HG03159 (cell line): ENCODE measurements at regions not wholly inside any gene's neighbourhood (a gene's known extent, or its start where the extent isn't known, plus 50 kb on each side); places are given as distances from the start of the nearest gene placed in this dataset.
A peak's percentile ranks its signal among the peaks of the same experiment; 100 is the strongest.

Experiments
- ATAC-seq: cut with Tn5 transposase; IDR thresholded peaks from one replicate; pipeline ENCODE4 v1.9.1; 2021; ENCODE audit warnings: mild to moderate bottlenecking, moderate library complexity; ENCODE audit not compliant: unreplicated experiment

- peak; percentile 65 for ATAC-seq
Observed at GRCh38 chr12:131607658-131608447, 103.0 kb upstream of the SFSWAP start.

DNA sequence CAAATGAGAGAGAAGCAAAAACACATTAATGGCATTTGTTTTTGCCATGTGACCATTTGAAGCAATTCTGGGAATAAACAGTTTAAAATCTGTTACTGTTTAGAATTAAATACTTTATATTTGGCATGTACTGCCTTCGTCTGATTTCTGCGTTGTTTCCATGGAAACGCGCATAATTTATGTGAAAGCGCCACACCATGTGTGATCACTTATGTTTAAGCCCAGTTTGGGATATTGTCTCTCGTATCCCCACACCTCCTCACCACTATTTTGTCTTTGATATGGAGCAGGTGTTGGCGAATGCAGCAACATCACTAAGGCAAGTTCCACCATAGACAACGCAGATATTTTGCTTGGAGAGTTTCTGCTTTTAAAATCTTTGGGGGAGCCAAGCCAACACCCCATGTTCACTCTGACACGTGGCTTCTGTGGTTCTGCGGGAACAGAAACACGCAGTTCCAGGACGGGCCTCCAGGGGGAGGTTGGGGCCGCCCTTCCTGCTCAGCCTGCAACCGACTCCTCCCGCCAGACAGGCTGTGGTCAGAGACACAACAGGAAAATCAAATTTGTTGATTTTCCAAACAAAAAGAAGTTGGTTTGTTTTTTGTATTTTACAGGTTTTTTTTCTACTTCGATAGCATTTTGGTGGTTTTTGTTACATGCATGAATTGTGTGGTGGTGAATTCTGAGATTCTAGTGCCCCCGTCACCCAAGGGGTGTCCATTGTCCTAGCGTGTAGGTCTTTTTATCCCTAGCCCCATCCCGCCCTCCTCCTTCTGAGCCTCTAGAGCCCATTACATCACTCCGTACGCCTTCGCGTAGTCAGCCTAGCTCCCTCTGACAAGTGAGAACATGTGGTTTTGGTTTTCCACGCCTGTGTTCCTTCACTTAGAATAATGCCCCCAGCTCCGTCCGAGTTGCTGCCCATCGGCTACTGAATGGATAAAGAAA is 101.9 kb upstream of the SFSWAP start:
- ATAC-seq: peak; percentile 43

DNA sequence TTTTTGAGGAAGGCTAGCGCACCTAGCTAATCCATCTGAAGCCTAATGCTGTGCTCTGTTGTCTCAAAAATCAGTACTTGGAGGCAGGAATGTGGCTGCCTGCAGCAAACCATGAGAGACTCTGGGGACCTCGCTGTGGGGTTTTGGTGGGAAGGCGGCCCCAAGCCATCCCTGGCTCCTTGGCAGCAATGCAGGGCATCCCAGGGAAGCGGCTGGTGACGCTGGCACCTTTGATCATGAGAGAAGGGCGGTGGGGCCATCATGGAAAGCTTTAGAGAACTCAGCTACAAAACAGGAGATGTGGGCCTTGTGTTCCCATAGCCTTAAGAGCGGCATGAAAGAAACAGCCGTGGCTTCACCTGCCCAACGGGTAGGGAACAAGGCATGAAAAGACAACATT is 101.1 kb upstream of the SFSWAP start:
- no peak for ATAC-seq

DNA sequence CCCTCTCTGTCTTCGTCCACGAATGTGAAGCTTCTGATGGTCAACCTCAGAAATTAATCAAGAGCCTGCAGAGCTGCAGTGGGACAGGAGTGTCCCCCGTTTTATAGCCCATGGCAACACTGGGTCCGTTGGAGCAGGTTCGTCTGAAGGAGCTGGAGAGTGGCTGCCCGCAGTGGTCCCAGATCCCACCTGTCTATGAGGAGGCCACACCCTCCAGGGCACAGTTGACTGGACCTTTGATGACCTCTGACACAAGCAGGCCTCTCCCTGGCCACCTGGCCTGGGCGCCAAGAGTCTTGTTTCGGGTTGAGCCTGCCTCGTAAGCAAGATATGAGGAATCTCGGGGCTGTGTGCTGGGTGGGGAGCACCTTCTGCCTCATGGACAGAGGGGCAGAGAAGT is 100.7 kb upstream of the SFSWAP start:
- no peak for ATAC-seq

DNA sequence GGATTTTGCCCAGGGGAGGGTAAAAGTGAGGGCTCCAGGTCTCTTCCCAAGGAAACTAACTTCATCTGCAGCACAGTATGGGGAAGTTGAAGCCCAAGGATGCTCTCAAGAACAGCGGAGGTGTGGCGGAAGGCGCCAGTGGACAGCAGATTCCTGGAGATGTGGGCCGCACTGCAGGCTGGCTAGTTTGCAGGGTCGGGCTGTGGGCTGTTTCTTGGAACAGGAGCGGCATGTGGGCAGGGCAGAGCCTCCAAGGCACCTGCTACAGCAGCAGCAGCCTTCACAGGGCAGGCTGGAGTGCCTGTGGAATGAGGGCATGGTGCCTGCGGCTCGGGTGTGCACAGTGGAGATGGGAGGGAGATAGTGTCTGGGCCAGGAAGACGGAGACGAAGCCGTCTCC is 100.0 kb upstream of the SFSWAP start:
- no peak for ATAC-seq

- no peak for ATAC-seq
Observed at GRCh38 chr12:131611416-131612091, 99.3 kb upstream of the SFSWAP start.

DNA sequence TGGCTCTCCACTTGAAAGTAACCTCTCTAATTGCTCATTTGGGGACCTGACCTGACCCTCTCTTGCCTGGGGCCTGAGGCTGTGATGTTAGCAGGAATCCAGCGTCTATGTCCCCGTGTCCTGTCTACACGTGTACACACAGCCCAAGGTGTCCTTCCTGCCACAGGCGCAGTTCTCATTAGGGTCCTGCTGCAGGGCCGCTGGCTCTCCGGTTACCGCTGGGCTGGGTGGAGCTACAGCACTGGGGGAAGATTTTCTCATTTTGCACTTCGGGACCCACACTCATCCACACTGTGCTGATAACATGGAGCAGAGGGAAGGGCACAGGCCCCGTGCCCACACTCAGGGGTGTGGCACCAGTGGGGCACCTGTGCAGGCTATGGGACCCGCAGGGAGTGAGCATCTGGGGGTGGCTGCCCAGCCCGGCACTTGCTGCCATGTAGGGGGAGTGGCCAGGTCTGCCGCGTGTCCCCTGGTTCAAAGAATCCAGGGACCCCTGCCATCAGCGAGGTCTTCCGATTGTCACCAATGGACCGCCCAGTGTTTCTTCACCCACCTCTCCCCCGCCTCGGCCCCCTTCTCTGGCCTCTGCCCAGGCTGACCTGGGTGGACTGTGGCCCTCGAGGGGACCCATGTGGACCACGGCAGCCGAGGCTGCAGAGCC is 98.7 kb upstream of the SFSWAP start:
- no peak for ATAC-seq

GRCh38 chr12:131613186-131613585 is 97.7 kb upstream of the SFSWAP start:
- no peak for ATAC-seq

DNA sequence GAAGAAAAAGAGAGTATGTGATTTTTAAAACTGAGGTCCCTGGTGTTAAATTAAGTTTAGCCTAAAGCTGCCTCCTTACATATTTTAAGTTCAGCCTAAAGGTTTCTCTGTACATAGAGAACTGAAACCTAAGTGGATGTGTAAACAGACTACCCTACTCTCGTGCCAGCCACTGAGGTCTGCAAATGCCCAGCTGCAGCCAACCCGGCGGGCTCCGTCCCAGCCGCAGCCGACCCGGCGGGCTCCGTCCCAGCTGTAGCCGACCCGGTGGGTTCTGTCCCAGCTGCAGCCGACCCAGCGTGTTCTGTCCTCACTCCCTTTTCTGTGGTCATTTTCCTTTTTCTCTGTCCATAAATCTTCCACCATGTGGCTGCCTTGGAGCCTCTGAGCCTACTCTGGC is 97.2 kb upstream of the SFSWAP start:
- ATAC-seq: no peak

- no peak for ATAC-seq
Observed at GRCh38 chr12:131615326-131616042, 95.4 kb upstream of the SFSWAP start.

DNA sequence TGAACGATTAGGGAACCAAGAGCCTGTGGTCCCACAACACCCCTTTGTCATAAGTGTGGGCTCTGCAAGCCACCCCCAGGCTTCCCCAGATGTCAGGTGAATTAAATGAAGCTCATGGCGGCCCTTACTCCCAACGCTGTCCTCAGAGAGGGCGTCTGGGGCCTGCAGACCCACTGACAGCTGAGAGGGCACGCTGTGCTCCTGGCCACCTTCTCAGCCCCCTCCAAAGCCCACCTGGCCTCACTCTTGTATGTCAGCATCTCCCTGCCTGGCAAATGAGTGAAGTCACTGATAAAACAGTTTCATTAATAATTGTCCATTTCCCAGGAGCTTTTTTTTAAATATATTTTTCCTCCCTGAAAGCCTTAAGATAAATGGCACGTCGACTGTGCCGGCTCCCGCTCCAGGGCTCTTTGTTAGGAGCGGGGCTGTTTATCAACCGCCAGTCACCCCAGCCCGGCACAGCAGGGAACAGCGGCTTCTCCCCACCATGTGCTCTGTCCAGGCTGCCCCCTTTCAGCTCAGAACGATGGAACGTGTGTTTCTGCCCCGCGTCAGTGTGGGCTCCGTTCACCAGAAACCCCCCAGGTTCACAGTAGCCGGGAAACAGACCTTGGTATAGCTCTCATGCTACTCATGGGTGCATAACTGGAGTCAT is 94.7 kb upstream of the SFSWAP start:
- no peak for ATAC-seq

DNA sequence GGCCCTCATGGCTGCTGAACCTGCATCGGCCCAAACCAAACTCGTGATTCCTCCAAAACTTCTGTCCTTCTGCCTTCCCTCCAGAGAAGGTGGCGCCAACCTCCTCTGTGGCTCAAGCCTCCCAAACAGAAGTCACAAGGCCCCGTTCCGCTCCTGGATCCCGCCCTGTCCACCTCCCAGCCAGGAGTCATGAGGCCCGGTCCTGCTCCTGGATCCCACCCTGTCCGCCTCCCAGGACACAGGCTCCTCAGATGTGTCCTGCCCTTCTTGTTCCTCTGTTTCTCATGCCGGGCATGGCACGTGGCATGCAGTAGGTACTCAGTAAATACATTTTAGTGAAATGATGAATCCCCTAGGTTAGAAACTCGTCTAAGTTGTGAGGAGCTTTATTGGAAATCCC is 94.2 kb upstream of the SFSWAP start:
- ATAC-seq: no peak

GRCh38 chr12:131617179-131617578 is 93.7 kb upstream of the SFSWAP start:
- ATAC-seq: no peak

- no peak for ATAC-seq
Observed at GRCh38 chr12:131617596-131618302, 93.1 kb upstream of the SFSWAP start.

- no peak for ATAC-seq
Observed at GRCh38 chr12:131618303-131618658, 92.6 kb upstream of the SFSWAP start.

DNA sequence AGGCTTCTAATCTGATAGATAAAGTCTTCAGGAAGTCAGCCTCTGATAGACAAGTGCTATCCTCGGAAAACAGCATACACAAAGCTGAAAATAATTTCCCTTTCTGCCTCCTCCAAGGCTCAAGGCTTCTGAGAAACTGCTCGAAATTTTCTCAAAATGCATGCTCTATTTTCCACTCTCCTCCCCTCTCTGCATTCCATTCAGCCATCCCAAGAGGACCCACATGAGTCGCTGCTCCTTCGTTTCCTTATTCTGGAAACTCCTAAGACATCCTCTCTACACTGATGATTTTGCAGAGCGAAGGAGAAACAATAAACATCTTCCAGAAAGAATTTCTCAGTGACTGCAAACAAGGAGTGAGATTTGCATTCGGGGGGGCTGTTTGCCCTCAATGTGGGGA is 92.2 kb upstream of the SFSWAP start:
- ATAC-seq: no peak

DNA sequence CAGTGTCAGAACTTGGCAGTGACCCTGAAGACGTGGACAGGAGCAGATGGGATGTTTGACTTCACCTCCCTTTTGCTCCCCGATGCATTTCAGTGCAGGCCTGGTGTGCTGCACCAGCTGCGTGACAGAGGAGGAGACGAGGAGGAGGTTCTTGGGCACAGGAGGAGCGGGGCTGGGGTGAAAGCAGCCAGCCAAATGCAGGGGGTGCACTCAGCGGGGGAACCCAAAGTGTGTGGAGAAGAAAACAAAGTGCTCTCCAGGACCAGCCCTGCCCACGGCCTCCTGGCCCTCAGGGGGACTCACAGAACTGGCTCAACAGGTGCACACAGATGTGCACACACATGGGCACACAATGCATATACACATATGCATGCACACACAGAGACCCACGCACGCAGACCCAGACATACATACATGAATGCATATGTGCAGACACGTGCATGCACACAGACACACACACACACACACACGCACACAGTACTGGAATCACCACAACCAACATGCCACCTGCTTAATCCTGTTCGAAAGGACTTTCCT is 91.7 kb upstream of the SFSWAP start:
- ATAC-seq: no peak

DNA sequence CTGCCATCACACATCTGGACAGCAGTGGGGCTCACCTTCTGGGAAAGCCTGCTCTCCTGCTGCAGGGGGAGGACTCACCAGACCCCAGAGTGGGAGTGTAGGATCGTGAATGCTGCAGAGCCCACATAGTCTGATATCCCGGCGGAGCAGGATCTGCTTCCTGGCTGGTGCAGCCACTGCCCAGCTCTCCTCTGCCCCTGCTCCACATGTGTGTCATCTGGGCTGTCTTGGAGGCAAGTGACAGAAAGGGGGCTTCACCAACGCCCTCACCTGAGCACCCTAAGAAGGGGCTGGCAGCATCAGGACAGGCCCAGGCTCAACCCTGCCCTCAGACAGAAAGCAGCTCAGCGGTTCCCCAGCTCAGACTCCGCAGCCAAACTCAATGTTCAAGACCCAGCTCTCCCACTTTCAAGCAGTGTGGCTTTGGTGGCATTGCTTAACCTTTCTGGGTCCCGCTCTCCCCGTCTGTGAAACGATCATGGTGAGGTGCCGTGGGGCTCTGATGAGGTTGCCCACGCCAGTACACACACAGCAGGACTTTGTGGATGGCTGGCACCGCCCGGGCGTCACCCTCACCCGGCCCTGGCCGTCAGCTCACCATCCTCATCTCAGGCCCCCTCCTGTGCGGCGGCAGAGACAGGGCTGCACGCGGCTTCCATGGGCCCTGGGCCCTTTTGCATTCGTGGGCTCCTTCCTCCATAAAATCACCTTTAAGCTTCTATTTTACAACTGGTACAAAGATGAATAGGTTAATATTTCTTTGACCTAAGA is 91.0 kb upstream of the SFSWAP start:
- ATAC-seq: no peak
